ENCODE measurements at regions not wholly inside any gene's neighbourhood (a gene's known extent, or its start where the extent isn't known, plus 50 kb on each side); places are given as distances from the start of the nearest gene placed in this dataset.
"Not testable (repeated sequence)": the region's sequence is repeated elsewhere in the genome, so short reads cannot be mapped to it uniquely, and the experiment has no call there.

DNA sequence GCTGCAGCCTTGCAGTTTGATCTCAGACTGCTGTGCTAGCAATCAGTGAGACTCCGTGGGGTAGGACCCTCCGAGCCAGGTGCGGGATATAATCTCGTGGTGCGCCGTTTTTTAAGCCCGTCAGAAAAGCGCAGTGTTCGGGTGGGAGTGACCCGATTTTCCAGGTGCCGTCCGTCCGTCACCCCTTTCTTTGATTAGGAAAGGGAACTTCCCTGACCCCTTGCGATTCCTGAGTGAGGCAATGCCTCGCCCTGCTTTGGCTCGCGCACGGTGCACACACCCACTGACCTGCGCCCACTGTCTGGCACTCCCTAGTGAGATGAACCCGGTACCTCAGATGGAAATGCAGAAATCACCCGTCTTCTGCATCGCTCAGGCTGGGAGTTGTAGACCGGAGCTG is 203.2 kb downstream of the SNCAIP start:
- DNase-seq (ENCODE audit: low read depth in 2 of 2), result not testable (repeated sequence)

DNA sequence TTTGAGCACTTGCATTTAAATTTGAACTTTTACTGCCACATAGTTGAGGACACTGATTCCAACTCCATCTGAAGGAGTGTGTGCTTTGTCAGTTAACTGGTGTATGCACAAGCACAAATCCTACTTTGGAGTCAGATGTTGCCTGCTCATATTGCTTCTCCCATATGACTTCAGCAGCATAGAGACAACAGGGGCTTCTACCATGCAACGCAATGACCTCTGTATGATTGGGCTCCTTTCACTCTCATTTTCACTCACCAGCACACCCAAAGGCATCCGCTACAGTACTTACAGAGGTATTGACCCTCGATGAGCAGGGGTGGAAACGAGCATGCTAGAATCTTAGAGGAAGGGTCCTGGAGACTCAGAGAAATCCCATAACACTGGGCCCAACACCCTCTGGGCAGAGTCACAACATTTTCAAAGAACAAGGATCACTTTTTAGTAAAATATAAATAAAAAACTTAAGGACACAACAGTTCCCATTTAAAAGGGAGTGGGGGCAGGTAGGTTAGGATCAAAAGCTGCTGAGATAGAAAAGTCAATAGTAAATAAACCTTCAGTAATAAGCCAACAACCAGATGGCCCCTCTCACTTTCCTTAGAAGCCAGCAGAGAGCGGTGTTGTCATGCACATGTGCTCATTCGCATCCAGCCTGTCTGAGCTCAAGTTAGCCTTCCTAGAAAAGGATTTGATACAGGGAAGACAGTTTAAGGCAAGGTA is 203.8 kb downstream of the SNCAIP start:
- no peak for DNase-seq (ENCODE audit: low read depth in 2 of 2)

DNA sequence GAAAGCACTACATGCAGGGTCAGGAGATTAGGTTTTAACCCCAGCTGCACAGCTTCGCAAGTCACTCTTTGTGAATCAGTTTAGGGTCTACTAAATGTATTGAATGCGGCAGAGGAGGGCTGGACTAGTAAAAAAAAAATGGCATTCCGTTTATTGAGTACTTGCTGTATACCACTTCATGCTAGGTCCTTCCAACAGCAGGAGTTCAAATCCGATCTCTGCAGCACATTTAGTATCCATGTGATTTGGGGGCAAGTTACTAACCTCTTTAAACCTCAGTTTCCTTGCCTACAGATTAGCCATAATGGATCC is 204.4 kb downstream of the SNCAIP start:
- no peak for DNase-seq (ENCODE audit: low read depth in 2 of 2)

DNA sequence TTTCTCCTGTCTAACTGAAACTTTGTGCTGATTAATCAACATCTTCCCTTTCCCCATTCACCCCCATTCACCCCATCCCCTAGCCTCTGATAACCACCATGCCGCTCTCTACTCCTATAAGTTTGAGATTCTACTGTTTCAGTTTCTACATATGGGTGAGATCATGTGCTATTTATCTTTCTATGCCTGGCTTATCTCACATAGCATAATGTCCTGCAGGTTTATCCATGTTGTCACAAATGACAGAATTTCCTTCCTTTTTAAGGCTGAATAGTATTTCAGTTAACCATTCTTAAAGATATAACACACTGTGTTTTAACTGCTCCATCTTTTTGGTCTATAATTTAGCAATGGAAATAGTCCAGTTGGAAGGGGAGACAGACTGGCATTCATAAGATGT is 205.1 kb downstream of the SNCAIP start:
- DNase-seq (ENCODE audit: low read depth in 2 of 2), result no peak

DNA sequence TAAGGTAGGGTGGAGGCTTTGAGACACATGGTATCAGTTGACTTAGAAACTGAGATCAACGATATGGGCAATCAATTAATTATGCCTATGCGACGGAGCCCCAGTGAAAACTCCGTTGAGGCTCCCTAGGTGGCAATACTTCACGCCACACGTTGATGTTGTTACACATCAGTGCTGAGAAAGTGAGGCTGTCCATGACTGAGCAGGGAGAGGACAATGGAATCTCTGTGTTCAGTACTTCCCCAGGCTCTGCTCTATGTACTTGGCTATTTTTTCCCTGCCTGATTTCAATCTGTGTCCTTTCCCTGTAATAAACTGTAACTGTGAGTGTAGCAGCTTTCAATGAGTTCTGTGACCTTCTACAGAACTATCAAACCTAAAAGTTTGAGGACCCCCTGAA is 211.7 kb downstream of the SNCAIP start:
- DNase-seq (ENCODE audit: low read depth in 2 of 2), result no peak

DNA sequence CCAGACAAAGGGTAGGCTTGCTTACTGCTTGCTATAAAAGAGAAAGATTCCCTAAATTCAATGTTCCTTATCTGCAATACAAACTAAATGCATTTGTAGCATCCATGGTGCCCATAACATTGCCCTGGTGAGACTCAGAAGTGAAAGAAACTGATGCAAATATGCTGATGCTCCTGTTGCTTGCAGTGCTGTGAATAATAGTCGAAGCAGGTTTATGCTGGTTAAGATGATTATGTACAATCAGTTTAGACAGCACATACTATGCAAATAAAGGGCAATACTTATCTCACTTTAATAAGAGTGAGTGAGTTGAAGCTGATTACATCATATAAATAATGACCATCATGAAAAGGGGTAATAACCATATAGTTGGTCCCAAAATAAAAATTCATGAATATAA is 215.5 kb downstream of the SNCAIP start:
- DNase-seq (ENCODE audit: low read depth in 2 of 2), result no peak

DNA sequence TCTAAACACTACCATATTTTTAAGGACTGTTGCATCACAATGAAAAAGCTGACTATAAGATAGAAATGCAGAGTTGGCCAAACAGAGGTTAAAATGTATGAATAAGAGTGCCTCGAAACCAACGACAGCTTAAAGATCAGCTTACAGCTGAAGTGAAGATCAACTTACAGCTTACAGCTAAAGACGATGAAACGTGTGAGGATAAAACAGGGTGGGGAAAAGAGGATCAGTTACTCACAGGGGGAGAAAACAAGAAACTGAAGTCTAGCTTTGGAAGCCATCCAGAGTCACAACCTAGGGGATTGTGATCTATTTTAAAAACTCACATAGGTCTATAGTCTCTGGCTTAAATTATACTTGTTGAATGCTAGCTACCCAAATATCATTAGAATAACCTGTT is 220.0 kb downstream of the SNCAIP start:
- DNase-seq (ENCODE audit: low read depth in 2 of 2), result no peak

DNA sequence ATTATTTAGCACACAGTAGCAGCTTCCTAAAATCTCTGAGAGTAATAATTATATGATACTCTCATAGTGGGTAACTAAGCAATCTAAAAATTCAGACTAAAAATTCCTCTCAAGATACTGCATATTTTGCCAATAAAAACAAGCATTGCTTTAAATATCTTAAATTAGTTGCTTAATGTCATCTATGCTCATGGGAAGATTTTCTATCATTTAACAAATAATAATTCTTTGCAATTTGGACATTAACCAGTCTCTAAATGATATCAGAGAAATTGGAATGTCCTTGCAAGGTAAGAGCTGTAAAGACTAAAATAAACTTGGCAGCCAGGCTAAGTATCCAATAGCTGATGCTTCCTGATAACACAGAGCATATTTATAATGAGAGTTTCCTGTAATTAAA is 221.8 kb downstream of the SNCAIP start:
- DNase-seq (ENCODE audit: low read depth in 2 of 2), result no peak

DNA sequence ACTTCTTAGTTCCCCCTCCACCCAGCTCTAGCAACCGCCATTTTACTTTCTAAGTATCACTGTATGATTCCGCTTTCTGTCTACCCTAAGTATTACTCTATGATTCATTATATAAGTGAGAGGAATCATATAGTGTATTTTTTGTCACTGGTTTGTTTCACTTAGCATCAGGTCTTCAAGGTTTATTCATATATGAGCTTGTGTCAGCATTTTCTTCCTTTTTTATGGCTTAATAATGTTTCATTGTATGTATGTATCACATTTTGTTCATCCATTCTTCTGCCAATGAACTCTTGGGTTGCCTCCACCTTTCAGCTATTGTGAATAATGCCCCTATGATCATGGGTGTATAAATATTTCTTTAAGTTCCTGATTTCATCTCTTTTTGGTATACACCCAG is 222.8 kb downstream of the SNCAIP start:
- DNase-seq (ENCODE audit: low read depth in 2 of 2), result no peak

DNA sequence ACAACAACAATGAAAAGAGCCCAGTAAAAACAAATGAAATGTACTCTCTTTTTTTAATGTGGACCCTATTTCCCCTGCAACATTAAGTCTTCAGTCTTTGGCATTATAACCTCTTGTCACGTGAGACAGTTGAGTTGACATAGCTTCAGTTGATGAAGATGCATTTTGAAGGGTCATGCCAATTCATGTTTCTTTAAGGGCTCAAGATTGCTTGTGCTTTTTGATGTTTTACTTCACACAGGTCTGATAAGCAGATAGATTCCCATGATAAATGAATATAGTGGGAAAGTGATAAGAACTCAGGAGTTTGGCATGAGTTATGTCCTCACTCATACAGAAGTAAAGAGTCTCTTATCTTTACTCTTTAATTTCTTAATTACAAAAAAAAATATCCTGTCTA is 229.4 kb downstream of the SNCAIP start:
- no peak for DNase-seq (ENCODE audit: low read depth in 2 of 2)

DNA sequence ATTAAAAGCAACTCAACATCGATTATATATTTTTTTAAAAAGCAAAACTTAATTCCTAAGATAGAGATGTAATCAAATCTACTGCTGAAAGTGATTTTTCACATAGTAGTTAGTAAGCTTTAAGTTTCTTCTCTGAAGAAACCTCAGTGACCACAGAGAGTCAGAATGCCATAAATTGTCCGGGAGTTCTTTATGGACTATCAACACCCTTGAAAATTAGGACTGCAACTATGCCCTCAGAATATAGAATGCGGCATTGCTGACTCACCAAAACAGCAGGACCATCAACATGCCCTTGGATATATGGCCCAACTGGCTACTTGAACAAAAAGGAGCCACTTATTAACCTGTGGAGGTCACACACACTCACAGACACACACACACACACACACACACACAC is 228.9 kb upstream of the SNX2 start:
- no peak for DNase-seq (ENCODE audit: low read depth in 2 of 2)

DNA sequence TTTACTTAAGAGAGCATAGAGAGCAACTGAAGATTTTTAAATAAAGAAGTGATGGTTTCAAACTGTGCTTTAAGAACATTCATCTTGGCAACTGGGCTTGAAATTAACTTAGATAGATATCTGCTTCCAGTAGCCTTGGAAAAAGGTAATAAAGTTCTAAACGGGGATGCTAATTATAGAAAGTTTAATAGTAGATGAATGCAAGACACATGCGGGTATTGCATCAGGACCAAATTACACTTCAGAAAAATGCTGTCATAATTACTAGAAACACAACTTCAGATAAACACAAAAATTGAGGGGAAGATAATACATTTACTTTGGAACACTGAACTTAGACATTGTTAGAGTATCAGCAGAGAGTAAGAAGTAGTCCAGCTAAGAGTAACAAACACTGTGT is 227.7 kb upstream of the SNX2 start:
- DNase-seq (ENCODE audit: low read depth in 2 of 2), result no peak

DNA sequence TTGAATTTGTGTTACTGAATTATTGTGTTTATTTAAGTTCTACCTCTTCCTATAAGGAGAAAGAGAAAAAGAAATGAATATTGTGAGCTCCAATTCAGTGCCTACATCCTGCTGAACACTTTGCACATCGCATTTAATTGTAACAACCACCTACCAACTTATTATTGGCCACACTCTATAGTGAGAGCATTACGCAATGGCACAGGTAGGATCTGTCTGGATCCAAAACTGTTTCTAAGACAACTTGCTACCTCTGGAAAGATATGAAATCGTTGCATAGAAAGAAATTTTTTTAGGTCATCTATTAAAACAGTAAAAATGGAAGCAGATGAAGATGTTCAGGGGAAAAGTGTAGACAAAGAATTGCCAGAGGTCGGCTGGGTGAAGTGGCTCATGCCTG is 227.2 kb upstream of the SNX2 start:
- DNase-seq (ENCODE audit: low read depth in 2 of 2), result no peak

DNA sequence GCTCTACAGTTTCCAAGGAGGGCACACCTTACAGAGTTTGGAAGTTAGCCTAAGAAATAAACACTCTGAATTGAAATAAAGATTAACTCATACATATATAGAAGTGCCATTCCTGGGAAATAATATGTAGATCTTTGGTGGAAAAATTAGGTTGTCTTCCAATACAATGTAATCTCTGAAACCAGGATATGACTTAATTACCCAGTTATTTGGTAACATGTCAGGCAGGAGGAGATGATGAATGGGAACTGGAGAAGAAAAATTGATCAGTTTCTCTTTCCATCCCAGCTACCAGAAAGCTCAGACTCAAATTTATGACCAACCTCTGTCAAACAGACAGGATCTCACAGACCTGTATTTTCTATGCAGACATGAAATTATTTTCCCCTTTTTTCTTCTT is 215.2 kb upstream of the SNX2 start:
- DNase-seq (ENCODE audit: low read depth in 2 of 2), result no peak

DNA sequence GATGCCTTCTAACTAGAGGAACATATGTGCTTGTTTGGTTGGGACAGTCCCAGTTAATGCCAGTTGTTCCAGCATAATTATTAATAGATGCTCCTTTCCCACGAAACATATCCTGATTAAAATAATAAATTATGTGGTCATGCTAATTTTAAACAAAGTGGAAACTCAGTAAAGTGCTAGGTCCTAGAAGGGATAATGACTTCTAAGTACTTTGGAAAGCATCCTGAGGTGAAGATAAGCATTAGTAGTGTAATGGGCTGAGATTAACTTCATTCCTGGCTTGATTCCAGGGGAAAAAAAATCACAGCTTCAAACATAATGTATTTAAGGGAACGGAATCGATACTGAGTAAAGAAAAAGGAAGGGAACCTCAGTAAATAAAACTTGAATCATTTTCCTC is 213.7 kb upstream of the SNX2 start:
- no peak for DNase-seq (ENCODE audit: low read depth in 2 of 2)

DNA sequence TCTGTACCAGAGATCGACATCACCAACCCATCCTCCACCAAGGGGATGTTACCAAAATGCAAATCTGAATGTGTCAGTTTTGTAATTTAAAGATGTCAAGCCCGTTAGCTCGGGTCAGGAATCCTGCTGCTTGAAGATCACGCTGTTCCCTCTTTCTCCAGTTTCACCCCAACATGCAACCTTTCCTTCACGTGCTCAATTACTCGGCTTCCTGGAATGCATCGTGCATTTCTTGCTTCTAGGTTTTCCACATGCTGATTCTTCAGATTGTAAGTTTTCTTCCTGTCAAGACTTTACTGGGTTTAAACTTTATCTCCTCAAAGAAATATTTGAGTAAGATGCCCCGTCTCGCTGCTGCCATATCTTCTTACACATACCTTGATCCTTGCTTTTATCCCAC is 209.5 kb upstream of the SNX2 start:
- DNase-seq (ENCODE audit: low read depth in 2 of 2), result no peak

DNA sequence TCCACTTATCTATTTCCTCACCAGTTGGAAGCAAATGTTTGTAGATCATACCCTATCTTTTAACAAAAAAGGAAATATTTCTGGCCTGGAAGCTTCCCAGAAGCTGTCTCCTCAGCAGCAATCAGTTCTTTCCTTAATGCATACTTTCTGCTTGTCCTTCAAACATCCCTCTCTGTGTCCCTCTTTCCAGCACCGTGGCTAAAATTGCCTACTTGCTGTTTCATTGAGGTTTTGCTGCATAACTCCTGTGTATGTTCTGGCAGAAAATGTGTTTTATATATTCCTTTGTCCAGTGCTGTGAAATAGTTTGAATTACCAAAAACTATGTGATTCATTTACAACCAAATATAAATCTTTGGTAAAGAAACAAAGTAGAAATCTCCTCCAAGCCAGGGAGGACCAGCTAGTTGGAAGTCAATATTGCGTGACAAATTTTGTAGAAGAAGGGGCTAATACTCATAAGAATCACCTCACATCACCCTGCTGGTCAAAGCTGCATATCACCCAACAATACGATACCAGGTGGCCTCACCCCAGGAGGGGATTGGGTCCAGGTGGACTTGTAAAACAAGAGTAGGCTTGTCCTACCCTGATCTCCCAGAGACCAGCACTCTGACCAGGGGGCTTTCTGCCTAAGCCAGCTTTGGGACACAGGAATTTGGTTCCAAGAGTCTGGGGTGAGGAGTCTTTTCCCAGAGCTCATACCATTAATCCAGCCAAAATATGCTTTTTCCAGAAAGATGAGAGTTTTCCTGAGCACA is 198.4 kb upstream of the SNX2 start:
- DNase-seq (ENCODE audit: low read depth in 2 of 2), result no peak

DNA sequence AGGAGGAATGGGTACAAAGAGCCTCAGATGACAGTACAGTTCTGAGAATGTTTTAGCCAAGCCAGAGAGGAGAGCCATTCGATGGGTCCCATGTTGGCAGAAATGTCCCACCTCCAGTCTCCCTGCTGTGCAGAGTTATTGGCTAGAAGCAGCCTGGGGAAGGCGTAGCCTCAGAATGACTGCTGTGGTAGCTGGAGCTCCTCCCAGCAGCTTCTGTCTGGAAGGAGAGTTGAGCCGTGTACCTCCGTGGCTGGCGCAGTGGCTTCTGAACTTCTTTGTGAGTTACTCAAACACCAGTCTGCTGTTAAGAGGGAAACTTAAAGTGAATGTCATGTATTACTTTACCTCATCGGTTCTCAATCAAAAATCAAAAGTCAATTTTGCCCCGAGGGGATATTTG is 193.3 kb upstream of the SNX2 start:
- DNase-seq (ENCODE audit: low read depth in 2 of 2), result no peak

DNA sequence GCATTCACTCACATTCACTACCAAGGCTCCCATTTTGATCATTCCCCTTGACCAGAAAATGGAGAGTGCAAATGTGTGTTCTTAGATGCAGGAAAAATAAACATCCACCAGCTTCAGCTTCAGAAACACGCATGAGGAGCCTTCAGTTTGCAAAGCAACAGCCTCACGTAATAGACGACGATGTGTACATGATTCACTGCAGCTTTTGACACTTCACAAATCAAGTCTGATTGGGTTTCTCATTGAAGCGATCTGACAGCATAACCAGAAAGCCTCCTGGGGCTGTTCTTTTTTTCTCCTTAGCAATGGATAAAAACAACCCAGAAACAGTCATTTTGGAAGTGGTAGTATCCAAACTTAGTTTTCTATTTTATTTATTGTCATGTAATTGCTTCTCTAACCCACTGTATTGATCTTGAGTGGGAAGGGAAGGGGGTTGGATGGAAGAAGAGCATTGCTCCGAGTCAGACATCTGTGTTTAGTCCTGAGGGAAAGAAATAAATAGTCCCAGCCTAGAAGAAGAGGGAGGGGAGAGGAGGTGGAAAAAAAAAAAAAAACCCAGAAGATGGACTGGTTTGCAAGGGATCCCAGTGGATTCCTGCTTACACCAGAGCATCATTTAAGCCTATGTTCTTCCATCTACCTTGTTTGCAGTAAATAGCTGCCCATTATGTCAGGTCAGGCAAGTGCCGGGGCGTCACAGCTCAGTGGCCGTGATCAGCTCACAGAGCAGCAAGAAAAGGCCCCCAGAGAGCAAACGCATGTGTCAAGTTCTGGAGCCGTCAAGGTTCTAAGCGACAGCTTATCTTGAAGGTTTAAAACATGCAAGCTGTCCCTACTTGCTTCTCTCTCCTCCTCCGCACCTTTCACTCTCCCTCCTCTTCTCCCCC is 190.2 kb upstream of the SNX2 start:
- no peak for DNase-seq (ENCODE audit: low read depth in 2 of 2)

DNA sequence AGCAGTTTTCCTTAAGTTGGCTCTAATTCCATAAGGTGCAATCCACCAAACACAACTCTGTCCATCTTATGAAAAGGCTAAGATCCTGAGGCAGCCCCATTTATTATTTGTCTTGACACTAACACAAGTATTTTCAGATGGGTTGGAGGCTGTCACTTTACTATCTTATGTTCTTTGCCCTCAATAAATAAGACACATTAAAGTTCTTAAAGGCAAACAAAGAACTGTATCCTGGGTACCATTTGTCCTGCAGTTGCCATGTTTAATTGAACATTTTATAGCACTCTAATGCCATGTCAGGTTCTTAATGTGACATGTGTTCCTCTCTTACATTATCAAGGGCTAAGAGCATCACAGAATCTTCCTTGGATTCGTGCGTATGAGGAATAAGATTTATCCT is 189.5 kb upstream of the SNX2 start:
- DNase-seq (ENCODE audit: low read depth in 2 of 2), result no peak

DNA sequence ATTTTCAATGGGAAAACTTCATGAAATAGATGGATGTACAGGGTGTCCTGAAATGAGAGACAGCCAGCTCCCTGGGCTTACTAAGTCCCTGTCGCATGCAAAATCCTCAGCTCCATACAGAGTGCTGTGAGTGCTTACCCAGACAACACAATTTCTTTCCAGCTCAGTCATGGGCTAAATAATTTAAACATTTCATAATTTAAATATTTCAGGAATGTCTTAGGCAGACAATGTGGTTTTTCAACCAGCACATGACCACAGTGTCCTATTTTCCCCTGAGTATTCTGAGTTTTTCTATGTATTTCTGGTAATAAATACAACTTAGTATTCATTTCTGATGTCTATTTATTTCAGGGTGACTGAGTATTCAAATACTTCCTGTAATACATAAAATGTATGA is 188.5 kb upstream of the SNX2 start:
- DNase-seq (ENCODE audit: low read depth in 2 of 2), result no peak

DNA sequence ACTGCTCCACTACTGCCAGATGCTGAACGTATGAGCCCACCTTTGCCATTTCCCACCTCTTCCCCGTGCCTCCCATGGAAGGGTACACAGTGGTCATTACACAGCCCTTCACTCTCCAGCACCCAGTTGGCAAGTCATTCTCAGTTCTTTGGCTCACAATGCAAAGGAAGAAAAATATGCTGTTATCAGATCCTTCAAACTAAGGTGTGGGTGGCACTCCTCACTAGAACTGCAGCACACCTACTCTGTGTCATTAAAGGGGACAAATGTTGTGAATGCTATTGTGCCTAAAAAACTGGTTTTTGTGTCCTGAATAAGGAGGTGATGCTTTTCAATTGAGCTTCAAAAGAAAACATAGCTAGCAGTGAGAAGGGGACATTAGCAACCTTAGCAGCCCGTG is 183.1 kb upstream of the SNX2 start:
- no peak for DNase-seq (ENCODE audit: low read depth in 2 of 2)

DNA sequence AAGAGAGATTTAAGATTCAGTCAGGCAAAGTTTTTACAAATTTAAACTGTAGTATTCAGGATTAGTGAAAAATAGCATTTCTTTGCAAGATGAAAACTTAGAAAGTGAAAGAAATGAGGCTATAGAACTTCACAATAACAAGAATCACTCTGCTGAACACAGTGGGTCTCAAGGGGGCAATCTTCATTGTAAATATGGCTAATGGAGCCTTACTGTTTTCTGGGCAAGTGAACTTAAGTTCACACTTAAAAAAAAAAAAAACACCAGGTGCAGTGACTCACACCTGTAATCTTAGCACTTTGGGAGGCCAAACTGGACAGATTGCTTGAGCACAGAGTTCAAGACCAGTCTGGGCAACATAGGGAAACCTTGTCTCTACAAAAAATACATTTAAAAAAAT is 175.9 kb upstream of the SNX2 start:
- no peak for DNase-seq (ENCODE audit: low read depth in 2 of 2)

All from stimulated activated CD8-positive, alpha-beta memory T cell treated with anti-CD3 and anti-CD28 coated beads, Interleukin-2, amount 100 ng/mL, for 48 hours (primary cell).